NT2/D1 (cell line): ENCODE measurements at regions not wholly inside any gene's neighbourhood (a gene's known extent, or its start where the extent isn't known, plus 50 kb on each side); places are given as distances from the start of the nearest gene placed in this dataset.

Experiments
- SUZ12 ChIP-seq: IDR thresholded peaks from 2 replicates; pipeline ENCODE4 v1.6.1; 2011; ENCODE audit not compliant: insufficient read length, insufficient read depth; ENCODE audit errors: extremely low read depth
- YY1 ChIP-seq: IDR thresholded peaks from 2 replicates; pipeline ENCODE4 v1.6.1; 2011; ENCODE audit not compliant: insufficient read length, insufficient read depth
- ZNF274 ChIP-seq: IDR thresholded peaks from 2 replicates; pipeline ENCODE4 v1.6.1; 2011; ENCODE audit warnings: mild to moderate bottlenecking, low read depth, low read length

DNA sequence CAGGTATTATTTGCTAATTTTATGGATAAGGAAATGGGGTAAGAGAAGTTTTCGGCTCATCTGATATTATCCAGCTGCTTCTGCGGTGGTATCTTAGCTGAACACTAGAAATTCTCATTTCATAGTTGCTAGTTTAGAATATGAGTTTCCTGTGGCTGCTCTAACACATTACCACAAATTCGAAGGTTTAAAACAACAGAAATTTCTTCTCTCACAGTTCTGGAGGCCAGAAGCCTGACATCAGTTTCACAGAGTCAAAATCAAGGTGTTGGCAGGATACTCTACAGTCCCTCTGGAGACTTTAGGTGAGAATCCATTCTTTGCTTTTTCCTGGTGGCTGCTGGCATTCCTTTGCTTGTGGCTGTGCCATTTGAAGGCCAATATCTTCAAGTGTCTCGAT, 205.9 kb downstream of the PTEN start:
- TF ChIP-seq SUZ12 = no peak
- no peak for TF ChIP-seq YY1
- TF ChIP-seq ZNF274 = no peak
